ENCODE measurements at regions not wholly inside any gene's neighbourhood (a gene's known extent, or its start where the extent isn't known, plus 50 kb on each side); places are given as distances from the start of the nearest gene placed in this dataset.

DNA sequence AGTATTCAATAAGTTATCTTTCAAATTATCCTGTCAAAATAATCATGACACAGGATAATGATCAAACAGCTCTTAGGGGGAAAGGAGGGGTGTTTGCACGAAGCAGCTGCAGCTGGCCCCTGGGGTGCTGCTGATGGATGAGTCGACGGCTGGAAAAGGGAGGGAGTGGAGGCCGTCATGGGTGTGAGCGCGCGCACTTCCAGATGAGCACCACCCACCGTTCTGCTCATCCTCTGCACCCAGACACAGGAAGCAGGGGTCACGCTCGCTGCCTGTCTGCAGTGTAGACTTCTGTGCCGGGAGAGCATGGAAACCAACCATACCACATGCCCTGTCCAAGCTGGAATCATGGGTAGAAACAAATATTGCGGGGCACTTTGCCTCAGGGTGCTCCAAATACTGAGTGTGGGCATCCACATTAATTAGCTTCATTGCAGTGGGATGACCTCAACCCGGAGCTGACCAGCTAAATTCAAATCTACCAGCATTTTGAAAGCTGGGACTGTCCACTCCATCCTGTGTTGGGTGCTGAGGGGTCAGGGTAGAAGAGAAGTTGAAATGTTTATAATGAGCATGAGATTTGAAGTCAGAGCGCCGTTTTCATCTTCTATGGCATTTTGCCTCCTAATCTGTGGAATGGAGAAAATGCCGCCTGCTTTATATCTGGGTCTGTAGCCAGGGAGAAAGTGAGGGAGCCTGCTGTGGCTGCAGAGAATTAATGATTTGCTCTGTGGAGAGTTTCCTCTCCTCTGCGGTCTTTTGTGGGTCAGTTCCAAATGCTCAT is 802.4 kb downstream of the TBC1D22A start:
- Mint-ChIP-seq H3K27ac (no peak overlapping the region), H3K4me3 (no peak overlapping the region), H3K27me3 (ENCODE audit: low read depth in 2 of 2) (peaks cover 0 to 3% of the 10 kb centered on the region in 2 donors), H3K4me1 (no peaks in the 10 kb centered on the region), H3K36me3 (no peaks in the 10 kb centered on the region), H3K9me3 (no peaks in the 10 kb centered on the region)
- no peaks in the 10 kb centered on the region for H3K36me3 ChIP-seq (ENCODE audit: control insufficient read depth, insufficient read depth, low read length)
- ATAC-seq (no peak), DNase-seq (no peak)
- intact Hi-C loops (cut with micrococcal nuclease) = no loop called here
- H3K27ac ChIP-seq (ENCODE audit: low read length) = no peak overlapping the region
- TF ChIP-seq CTCF (IDR thresholded peaks at IDR 0.05) = no peak
- no peaks in the 10 kb centered on the region for H3K4me1 ChIP-seq (ENCODE audit: control insufficient read depth, insufficient read depth, low read length)
- 81% methylated on average over 13 of the region's 17 CpGs for WGBS (ENCODE audit: insufficient coverage)
- H3K27me3 ChIP-seq (ENCODE audit: control insufficient read depth, insufficient read depth, low read length) = no peaks in the 10 kb centered on the region
- no peak overlapping the region for H3K4me3 ChIP-seq (ENCODE audit: low read length)
- H3K9me3 ChIP-seq (ENCODE audit: control insufficient read depth, insufficient read depth, low read length) = no peaks in the 10 kb centered on the region

- no peaks in the 10 kb centered on the region for H3K36me3 Mint-ChIP-seq
- no peak overlapping the region for H3K27ac ChIP-seq (ENCODE audit: low read length)
These were observed 801.7 kb downstream of the TBC1D22A start for GRCh38 chr22:47564158-47564450.

DNA sequence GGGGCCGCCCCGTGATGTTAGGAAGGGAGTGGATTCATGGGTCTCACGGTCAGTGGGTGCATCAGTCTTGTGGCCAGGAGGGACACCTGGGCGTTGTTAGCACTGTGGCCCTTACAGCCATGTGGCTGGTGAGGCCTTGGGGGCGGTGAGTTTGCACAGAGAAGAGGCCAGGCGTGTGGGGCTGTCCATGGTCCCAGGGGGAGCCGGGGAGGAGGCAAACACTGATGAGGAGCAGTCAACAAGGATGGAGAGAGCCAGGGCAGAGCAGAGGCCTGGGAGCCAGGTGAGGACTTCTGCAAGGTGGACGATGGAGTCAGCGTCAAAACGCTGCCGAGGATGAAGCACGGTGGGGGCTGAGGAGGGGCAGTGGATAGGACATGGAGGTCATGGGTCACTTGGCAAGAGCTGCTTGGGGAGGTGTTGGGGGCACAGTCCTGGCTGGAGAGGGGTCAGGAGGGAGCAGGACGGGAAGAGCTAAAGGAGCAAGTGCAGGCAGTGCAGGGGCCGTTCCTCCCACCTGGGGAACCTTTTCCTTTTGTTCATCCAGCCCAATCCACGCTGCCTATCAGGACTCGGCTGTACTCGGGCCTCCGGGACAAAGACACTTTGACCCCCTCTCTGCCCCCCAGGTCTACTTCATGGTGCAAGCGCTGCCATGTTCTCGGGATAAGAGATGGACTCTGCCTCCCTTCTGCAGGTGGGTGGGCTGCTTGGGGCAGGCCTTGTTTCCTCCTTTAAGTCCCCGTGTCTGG is 801.1 kb downstream of the TBC1D22A start:
- Histone ChIP-seq H3K36me3 (ENCODE audit: control insufficient read depth, insufficient read depth, low read length) (no peaks in the 10 kb centered on the region), H3K9me3 (ENCODE audit: control insufficient read depth, insufficient read depth, low read length) (no peaks in the 10 kb centered on the region), H3K4me3 (ENCODE audit: low read length) (no peak overlapping the region), H3K27ac (ENCODE audit: low read length) (no peak overlapping the region), H3K27me3 (ENCODE audit: control insufficient read depth, insufficient read depth, low read length) (no peaks in the 10 kb centered on the region), H3K4me1 (ENCODE audit: control insufficient read depth, insufficient read depth, low read length) (no peaks in the 10 kb centered on the region)
- no peaks in the 10 kb centered on the region for H3K4me1 Mint-ChIP-seq
- intact Hi-C loops (cut with micrococcal nuclease) = no loop called here
- H3K4me3 Mint-ChIP-seq = no peak overlapping the region
- 87% methylated on average over 21 of the region's 21 CpGs for WGBS (ENCODE audit: insufficient coverage)
- H3K36me3 Mint-ChIP-seq = no peaks in the 10 kb centered on the region
- TF ChIP-seq CTCF (IDR thresholded peaks at IDR 0.05) = no peak
- H3K9me3 Mint-ChIP-seq = no peaks in the 10 kb centered on the region
- H3K27me3 Mint-ChIP-seq (ENCODE audit: low read depth in 2 of 2) = peaks cover under 1 to 3% of the 10 kb centered on the region in 2 donors
- DNase-seq (no peak), ATAC-seq (no peak)
- no peak overlapping the region for H3K27ac Mint-ChIP-seq

More at GRCh38 chr22:47564158-47564450, 801.7 kb downstream of the TBC1D22A start:
- no peaks in the 10 kb centered on the region for H3K4me1 ChIP-seq (ENCODE audit: control insufficient read depth, insufficient read depth, low read length)
- no peaks in the 10 kb centered on the region for H3K27me3 ChIP-seq (ENCODE audit: control insufficient read depth, insufficient read depth, low read length)
- no peak overlapping the region for H3K4me3 Mint-ChIP-seq
- no peak for TF ChIP-seq CTCF (IDR thresholded peaks at IDR 0.05)
- ATAC-seq = no peak
- H3K4me3 ChIP-seq (ENCODE audit: low read length) = no peak overlapping the region
- H3K9me3 ChIP-seq (ENCODE audit: control insufficient read depth, insufficient read depth, low read length) = no peaks in the 10 kb centered on the region
- 94% methylated on average over 12 of the region's 12 CpGs for WGBS (ENCODE audit: insufficient coverage)
- DNase-seq = no peak
- intact Hi-C loops (cut with micrococcal nuclease) = no loop called here
- peaks cover 0 to 3% of the 10 kb centered on the region in 2 donors for H3K27me3 Mint-ChIP-seq (ENCODE audit: low read depth in 2 of 2)
- H3K27ac Mint-ChIP-seq = no peak overlapping the region
- no peaks in the 10 kb centered on the region for H3K4me1 Mint-ChIP-seq
- no peaks in the 10 kb centered on the region for H3K9me3 Mint-ChIP-seq
- H3K36me3 ChIP-seq (ENCODE audit: control insufficient read depth, insufficient read depth, low read length) = no peaks in the 10 kb centered on the region
